ENCODE measurements at regions not wholly inside any gene's neighbourhood (a gene's known extent, or its start where the extent isn't known, plus 50 kb on each side); places are given as distances from the start of the nearest gene placed in this dataset.

GRCh38 chr6:79802657-79803300, 144.6 kb downstream of the ELOVL4 start:
- H3K36me3 ChIP-seq (ENCODE audit: control insufficient read depth, insufficient read depth, low read length), result no peaks in the 10 kb centered on the region
- no peaks in the 10 kb centered on the region for H3K9me3 ChIP-seq (ENCODE audit: control insufficient read depth, insufficient read depth, low read length)
- no peak overlapping the region for H4K8ac ChIP-seq (ENCODE audit: low read depth in 2 of 2, low read length in 2 of 2)
- no peaks in the 10 kb centered on the region for H3K27me3 ChIP-seq (ENCODE audit: control insufficient read depth, insufficient read depth, low read length)
- no peak overlapping the region for H3K4ac ChIP-seq (ENCODE audit: low read depth, low read length)
- H2BK15ac ChIP-seq (ENCODE audit: low read depth, low read length), result no peak overlapping the region
- no peak for DNase-seq
- H4K5ac ChIP-seq (ENCODE audit: low read depth, low read length), result no peak overlapping the region
- dilution Hi-C loops (cut with HindIII; ENCODE audit: low sequenced_read_pairs, unreplicated experiment) (no loop called here), intact Hi-C loops (cut with micrococcal nuclease) (no loop called here), in situ Hi-C loops (cut with MboI; ENCODE audit: low sequenced_read_pairs) (no loop called here)
- no CpG with 5 or more reads among the region's 5 CpGs for WGBS, 2 experiments (ENCODE audit: extremely low coverage in 2 of 2, insufficient read length in 1 of 2)
- no peaks in the 10 kb centered on the region for H3K79me1 ChIP-seq (ENCODE audit: low read depth in 1 of 2, low read length in 2 of 2)
- H2AK9ac ChIP-seq (replicated peaks; ENCODE audit: low read depth, low read length, poor library complexity), result no peak overlapping the region
- no peak overlapping the region for H2BK5ac ChIP-seq (ENCODE audit: low read depth, low read length, poor library complexity, severe bottlenecking)
- H3K27ac ChIP-seq (ENCODE audit: insufficient read depth, low read length), result no peak overlapping the region
- ChIA-PET CTCF (interaction anchor here (0.6 kb wide), 1 partner anchor 232 kb away, joined by 5 read pairs; no protein-coding TSS in a partner anchor), POLR2A (ENCODE audit: unreplicated experiment) (no interaction called here)
- no peak overlapping the region for H2BK120ac ChIP-seq (ENCODE audit: low read depth, low read length)
- no peak overlapping the region for H3K23ac ChIP-seq (ENCODE audit: low read depth, low read length)
- no peak overlapping the region for H4K91ac ChIP-seq (ENCODE audit: insufficient read depth, low read depth, low read length)
- H2AFZ ChIP-seq (replicated peaks; ENCODE audit: low read length, poor library complexity), result no peak overlapping the region
- no peak overlapping the region for H3K56ac ChIP-seq (ENCODE audit: extremely low read depth, insufficient read depth, low read length)
- no peak for ATAC-seq (ENCODE audit: low read depth)
- no TSS peak for BruUV-seq (replicated peaks)
- H3K14ac ChIP-seq (replicated peaks; ENCODE audit: low read depth, low read length), result no peak overlapping the region
- H3K4me1 ChIP-seq (ENCODE audit: control insufficient read depth, insufficient read depth, low read length), result no peaks in the 10 kb centered on the region
- H3K4me3 ChIP-seq (ENCODE audit: insufficient read depth, low read depth, low read length), result no peak overlapping the region
- no peaks in the 10 kb centered on the region for H4K20me1 ChIP-seq (ENCODE audit: insufficient read depth, low read length)
- TF ChIP-seq, protein P1, sequence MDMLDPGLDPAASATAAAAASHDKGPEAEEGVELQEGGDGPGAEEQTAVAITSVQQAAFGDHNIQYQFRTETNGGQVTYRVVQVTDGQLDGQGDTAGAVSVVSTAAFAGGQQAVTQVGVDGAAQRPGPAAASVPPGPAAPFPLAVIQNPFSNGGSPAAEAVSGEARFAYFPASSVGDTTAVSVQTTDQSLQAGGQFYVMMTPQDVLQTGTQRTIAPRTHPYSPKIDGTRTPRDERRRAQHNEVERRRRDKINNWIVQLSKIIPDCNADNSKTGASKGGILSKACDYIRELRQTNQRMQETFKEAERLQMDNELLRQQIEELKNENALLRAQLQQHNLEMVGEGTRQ (IDR thresholded peaks at IDR 0.05; ENCODE audit: low read depth, low read length), result no peak
- no peak for TF ChIP-seq NFE2L2 (IDR thresholded peaks at IDR 0.05; ENCODE audit: low read depth, low read length)
- TF ChIP-seq, protein P2, sequence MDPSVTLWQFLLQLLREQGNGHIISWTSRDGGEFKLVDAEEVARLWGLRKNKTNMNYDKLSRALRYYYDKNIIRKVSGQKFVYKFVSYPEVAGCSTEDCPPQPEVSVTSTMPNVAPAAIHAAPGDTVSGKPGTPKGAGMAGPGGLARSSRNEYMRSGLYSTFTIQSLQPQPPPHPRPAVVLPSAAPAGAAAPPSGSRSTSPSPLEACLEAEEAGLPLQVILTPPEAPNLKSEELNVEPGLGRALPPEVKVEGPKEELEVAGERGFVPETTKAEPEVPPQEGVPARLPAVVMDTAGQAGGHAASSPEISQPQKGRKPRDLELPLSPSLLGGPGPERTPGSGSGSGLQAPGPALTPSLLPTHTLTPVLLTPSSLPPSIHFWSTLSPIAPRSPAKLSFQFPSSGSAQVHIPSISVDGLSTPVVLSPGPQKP (IDR thresholded peaks at IDR 0.05; ENCODE audit: borderline replicate concordance, low read depth, low read length), result no peak
- no peak for TF ChIP-seq BHLHE40 (IDR thresholded peaks at IDR 0.05; ENCODE audit: low read depth, low read length)
- no peak for TF ChIP-seq CHD1 (IDR thresholded peaks at IDR 0.05; ENCODE audit: low read depth, low read length)
- no peak for TF ChIP-seq MAFK (IDR thresholded peaks at IDR 0.05; ENCODE audit: low read depth, low read length)
- no peak for TF ChIP-seq RAD21 (IDR thresholded peaks at IDR 0.05; ENCODE audit: low read length)
- TF ChIP-seq RFX5 (IDR thresholded peaks at IDR 0.05; ENCODE audit: low read depth, low read length), result no peak
- TF ChIP-seq, protein P3, sequence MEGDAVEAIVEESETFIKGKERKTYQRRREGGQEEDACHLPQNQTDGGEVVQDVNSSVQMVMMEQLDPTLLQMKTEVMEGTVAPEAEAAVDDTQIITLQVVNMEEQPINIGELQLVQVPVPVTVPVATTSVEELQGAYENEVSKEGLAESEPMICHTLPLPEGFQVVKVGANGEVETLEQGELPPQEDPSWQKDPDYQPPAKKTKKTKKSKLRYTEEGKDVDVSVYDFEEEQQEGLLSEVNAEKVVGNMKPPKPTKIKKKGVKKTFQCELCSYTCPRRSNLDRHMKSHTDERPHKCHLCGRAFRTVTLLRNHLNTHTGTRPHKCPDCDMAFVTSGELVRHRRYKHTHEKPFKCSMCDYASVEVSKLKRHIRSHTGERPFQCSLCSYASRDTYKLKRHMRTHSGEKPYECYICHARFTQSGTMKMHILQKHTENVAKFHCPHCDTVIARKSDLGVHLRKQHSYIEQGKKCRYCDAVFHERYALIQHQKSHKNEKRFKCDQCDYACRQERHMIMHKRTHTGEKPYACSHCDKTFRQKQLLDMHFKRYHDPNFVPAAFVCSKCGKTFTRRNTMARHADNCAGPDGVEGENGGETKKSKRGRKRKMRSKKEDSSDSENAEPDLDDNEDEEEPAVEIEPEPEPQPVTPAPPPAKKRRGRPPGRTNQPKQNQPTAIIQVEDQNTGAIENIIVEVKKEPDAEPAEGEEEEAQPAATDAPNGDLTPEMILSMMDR (conservative IDR thresholded peaks at IDR 0.05; ENCODE audit: low read depth, low read length), result no peak
- no peak for TF ChIP-seq MAZ (IDR thresholded peaks at IDR 0.05; ENCODE audit: borderline replicate concordance, low read depth, low read length)
- H2BK20ac ChIP-seq (ENCODE audit: low read depth, low read length), result no peak overlapping the region
- H2AK5ac ChIP-seq (ENCODE audit: low read depth, low read length), result no peak overlapping the region
- H3K9me1 ChIP-seq (ENCODE audit: insufficient read depth, low read length), result no peaks in the 10 kb centered on the region
- no peak overlapping the region for H3K18ac ChIP-seq (ENCODE audit: low read depth, low read length)
- H3K4me2 ChIP-seq (ENCODE audit: low read depth, low read length), result no peak overlapping the region
- H3K9ac ChIP-seq (ENCODE audit: low read depth, low read length), result no peak overlapping the region
